ENCODE measurements at regions not wholly inside any gene's neighbourhood (a gene's known extent, or its start where the extent isn't known, plus 50 kb on each side); places are given as distances from the start of the nearest gene placed in this dataset.

DNA sequence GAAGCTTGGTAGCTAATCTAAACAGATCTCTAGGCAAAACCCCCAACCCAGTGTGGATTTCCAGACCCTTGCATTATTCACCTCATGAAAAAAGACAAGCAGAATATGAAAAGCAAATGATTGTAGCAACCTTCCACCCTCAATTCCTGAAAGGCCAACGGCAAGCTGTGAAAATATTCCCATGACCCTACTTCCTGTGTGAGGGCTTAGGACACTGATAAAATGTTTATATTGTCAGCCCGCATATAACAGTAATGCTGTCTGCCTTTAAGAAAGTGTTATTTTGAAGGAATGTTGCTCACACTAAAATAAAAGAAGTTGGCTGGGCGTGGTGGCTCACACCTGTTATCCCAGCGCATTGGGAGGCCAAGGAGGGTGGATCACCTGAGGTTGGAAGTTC, 233.5 kb upstream of the NRIP1 start:
- TF ChIP-seq ZSCAN23 (tag by site-specific recombination; IDR thresholded peaks at IDR 0.05) (no peak), ZNF274 (IDR thresholded peaks at IDR 0.05; ENCODE audit: low read length) (no peak), ZNF274 (tag by site-specific recombination; IDR thresholded peaks at IDR 0.05; ENCODE audit: borderline replicate concordance) (no peak), ZNF785 (tag by site-specific recombination; IDR thresholded peaks at IDR 0.05) (no peak), PRDM10 (tag by site-specific recombination; IDR thresholded peaks at IDR 0.05) (no peak), MZF1 (tag by site-specific recombination; IDR thresholded peaks at IDR 0.05; ENCODE audit: borderline replicate concordance) (no peak)
- TF ChIP-seq, protein P1, sequence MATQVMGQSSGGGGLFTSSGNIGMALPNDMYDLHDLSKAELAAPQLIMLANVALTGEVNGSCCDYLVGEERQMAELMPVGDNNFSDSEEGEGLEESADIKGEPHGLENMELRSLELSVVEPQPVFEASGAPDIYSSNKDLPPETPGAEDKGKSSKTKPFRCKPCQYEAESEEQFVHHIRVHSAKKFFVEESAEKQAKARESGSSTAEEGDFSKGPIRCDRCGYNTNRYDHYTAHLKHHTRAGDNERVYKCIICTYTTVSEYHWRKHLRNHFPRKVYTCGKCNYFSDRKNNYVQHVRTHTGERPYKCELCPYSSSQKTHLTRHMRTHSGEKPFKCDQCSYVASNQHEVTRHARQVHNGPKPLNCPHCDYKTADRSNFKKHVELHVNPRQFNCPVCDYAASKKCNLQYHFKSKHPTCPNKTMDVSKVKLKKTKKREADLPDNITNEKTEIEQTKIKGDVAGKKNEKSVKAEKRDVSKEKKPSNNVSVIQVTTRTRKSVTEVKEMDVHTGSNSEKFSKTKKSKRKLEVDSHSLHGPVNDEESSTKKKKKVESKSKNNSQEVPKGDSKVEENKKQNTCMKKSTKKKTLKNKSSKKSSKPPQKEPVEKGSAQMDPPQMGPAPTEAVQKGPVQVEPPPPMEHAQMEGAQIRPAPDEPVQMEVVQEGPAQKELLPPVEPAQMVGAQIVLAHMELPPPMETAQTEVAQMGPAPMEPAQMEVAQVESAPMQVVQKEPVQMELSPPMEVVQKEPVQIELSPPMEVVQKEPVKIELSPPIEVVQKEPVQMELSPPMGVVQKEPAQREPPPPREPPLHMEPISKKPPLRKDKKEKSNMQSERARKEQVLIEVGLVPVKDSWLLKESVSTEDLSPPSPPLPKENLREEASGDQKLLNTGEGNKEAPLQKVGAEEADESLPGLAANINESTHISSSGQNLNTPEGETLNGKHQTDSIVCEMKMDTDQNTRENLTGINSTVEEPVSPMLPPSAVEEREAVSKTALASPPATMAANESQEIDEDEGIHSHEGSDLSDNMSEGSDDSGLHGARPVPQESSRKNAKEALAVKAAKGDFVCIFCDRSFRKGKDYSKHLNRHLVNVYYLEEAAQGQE (tag by site-specific recombination; IDR thresholded peaks at IDR 0.05): no peak

Measured in HEK293 (cell line).